H1 (cell line): ENCODE measurements at regions not wholly inside any gene's neighbourhood (a gene's known extent, or its start where the extent isn't known, plus 50 kb on each side); places are given as distances from the start of the nearest gene placed in this dataset.

ENCODE experiments used
- CHD7 ChIP-seq: fragments of 300-600 bp; sonication (generic); IDR thresholded peaks from 2 replicates; pipeline ENCODE4 v1.7.1; 2012; ENCODE audit warnings: low read length, moderate library complexity, mild to moderate bottlenecking, inconsistent platforms; ENCODE audit not compliant: insufficient replicate concordance
- JUN ChIP-seq: IDR thresholded peaks from 2 replicates; pipeline ENCODE4 v1.6.1; 2011; ENCODE audit warnings: low read depth, mild to moderate bottlenecking, improper control_type of control experiment, low read length
- TBP ChIP-seq: IDR thresholded peaks from 2 replicates; pipeline ENCODE4 v1.6.1; 2011; ENCODE audit warnings: low read depth, low read length, improper control_type of control experiment

- TF ChIP-seq CHD7 (no peak), TBP (no peak), JUN (no peak)
Observed at GRCh38 chr3:26766031-26766430, 143.5 kb downstream of the LRRC3B start (continued).
